ENCODE measurements at regions not wholly inside any gene's neighbourhood (a gene's known extent, or its start where the extent isn't known, plus 50 kb on each side); places are given as distances from the start of the nearest gene placed in this dataset.

DNA sequence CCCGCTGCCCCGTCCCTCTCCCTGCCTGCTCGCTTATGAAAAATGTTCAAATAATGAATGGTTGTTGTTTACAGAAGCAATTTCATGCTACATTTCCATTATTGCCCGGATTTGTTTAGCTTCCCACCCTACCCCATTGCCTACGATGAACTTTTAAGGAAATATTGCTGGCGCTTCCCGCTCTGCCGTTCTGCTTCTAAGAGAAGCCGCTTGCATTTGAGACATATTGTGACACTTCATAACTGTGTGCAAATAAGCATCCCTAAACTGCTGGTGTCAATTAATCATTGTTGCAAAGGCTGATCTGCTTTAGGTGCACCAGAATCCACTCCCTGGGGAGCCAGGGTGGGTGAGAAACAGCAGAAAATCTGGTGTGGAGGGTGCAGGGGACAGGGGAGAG lies 52.3 kb upstream of the LMO1 start:
- TF ChIP-seq, protein P1, sequence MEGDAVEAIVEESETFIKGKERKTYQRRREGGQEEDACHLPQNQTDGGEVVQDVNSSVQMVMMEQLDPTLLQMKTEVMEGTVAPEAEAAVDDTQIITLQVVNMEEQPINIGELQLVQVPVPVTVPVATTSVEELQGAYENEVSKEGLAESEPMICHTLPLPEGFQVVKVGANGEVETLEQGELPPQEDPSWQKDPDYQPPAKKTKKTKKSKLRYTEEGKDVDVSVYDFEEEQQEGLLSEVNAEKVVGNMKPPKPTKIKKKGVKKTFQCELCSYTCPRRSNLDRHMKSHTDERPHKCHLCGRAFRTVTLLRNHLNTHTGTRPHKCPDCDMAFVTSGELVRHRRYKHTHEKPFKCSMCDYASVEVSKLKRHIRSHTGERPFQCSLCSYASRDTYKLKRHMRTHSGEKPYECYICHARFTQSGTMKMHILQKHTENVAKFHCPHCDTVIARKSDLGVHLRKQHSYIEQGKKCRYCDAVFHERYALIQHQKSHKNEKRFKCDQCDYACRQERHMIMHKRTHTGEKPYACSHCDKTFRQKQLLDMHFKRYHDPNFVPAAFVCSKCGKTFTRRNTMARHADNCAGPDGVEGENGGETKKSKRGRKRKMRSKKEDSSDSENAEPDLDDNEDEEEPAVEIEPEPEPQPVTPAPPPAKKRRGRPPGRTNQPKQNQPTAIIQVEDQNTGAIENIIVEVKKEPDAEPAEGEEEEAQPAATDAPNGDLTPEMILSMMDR (IDR thresholded peaks at IDR 0.05), result no peak
- no peak for TF ChIP-seq POLR2A (IDR thresholded peaks at IDR 0.05)

Data from body of pancreas (tissue), 4 donors.